Activated CD4-positive, alpha-beta T cell treated with anti-CD3 and anti-CD28 coated beads, Interleukin-2, amount 50 U/mL, for 4 hours (primary cell): ENCODE measurements at regions not wholly inside any gene's neighbourhood (a gene's known extent, or its start where the extent isn't known, plus 50 kb on each side); places are given as distances from the start of the nearest gene placed in this dataset.
"Not testable (repeated sequence)": the region's sequence is repeated elsewhere in the genome, so short reads cannot be mapped to it uniquely, and the experiment has no call there.

ENCODE experiments used
- DNase-seq, 2 experiments: peaks; one replicate each; pipeline ENCODE4 v3.0.0-alpha.2; 2020

- DNase-seq = no peak
Measured at GRCh38 chr4:81314196-81314896, 99.3 kb upstream of the PRKG2 start.

GRCh38 chr4:81307991-81308390 lies 93.0 kb upstream of the PRKG2 start:
- no peak for DNase-seq

GRCh38 chr4:81304871-81305270 lies 89.8 kb upstream of the PRKG2 start:
- DNase-seq = no peak

- not testable (repeated sequence) for DNase-seq
Measured at GRCh38 chr4:81300352-81300751, 85.3 kb upstream of the PRKG2 start.

- DNase-seq = no peak
Measured at GRCh38 chr4:81290813-81291212, 75.8 kb upstream of the PRKG2 start.

- no peak for DNase-seq
Measured at GRCh38 chr4:81287101-81287500, 72.1 kb upstream of the PRKG2 start.

GRCh38 chr4:81282131-81282530 lies 67.1 kb upstream of the PRKG2 start:
- DNase-seq = no peak

GRCh38 chr4:81274460-81274859 lies 59.4 kb upstream of the PRKG2 start:
- no peak for DNase-seq

GRCh38 chr4:81272671-81273070 lies 57.6 kb upstream of the PRKG2 start:
- no peak for DNase-seq
